Fibroblast of lung (primary cell): ENCODE measurements at regions not wholly inside any gene's neighbourhood (a gene's known extent, or its start where the extent isn't known, plus 50 kb on each side); places are given as distances from the start of the nearest gene placed in this dataset.

Experiments
- DNase-seq, 2 donors: peaks; one replicate each; pipeline versions ENCODE4 v3.0.0 to v3.0.0-alpha.2; 2010; ENCODE audit warnings: low read depth in 2 of 2
- H2AFZ ChIP-seq: 2 replicates; pipeline ENCODE4 v1.5.1; 2012; ENCODE audit warnings: low read length, control low read depth, inconsistent platforms
- H3K27ac ChIP-seq: 2 replicates; pipeline ENCODE4 v1.5.1; 2011; ENCODE audit warnings: low read length, control low read depth; ENCODE audit not compliant: insufficient read depth
- H3K27me3 ChIP-seq: 2 replicates; pipeline ENCODE4 v1.5.1; 2011; ENCODE audit warnings: mild to moderate bottlenecking, low read length; ENCODE audit not compliant: control insufficient read depth, insufficient read depth
- H3K36me3 ChIP-seq: 2 replicates; pipeline ENCODE4 v1.5.1; 2011; ENCODE audit warnings: low read length; ENCODE audit not compliant: control insufficient read depth, insufficient read depth
- H3K4me1 ChIP-seq: 2 replicates; pipeline ENCODE4 v1.5.1; 2011; ENCODE audit warnings: low read length; ENCODE audit not compliant: control insufficient read depth, insufficient read depth; ENCODE audit errors: extremely low read depth
- H3K4me2 ChIP-seq: 2 replicates; pipeline ENCODE4 v1.5.1; 2011; ENCODE audit warnings: low read length, control low read depth; ENCODE audit not compliant: insufficient read depth; ENCODE audit errors: extremely low read depth
- H3K4me3 ChIP-seq, 4 experiments: fragments of 200-600 bp in 1 of 4; sonication (generic) in 1 of 4; replicated peaks in 1 of 4; 2 replicates each; pipeline ENCODE4 v1.5.1; 2011 to 2016; ENCODE audit warnings: low read length in 4 of 4, low read depth in 3 of 4, mild to moderate bottlenecking in 3 of 4, control low read depth in 2 of 4, inconsistent platforms in 1 of 4, mixed read lengths in 1 of 4; ENCODE audit not compliant: insufficient read depth in 1 of 4; ENCODE audit errors: control extremely low read depth in 1 of 4
- H3K79me2 ChIP-seq: 2 replicates; pipeline ENCODE4 v1.5.1; 2012; ENCODE audit warnings: mild to moderate bottlenecking, low read length, inconsistent platforms; ENCODE audit not compliant: control insufficient read depth, insufficient read depth
- H3K9ac ChIP-seq: 2 replicates; pipeline ENCODE4 v1.5.1; 2011; ENCODE audit warnings: mild to moderate bottlenecking, low read length, control low read depth; ENCODE audit not compliant: insufficient read depth
- H3K9me3 ChIP-seq: 2 replicates; pipeline ENCODE4 v1.5.1; 2012; ENCODE audit warnings: low read depth, low read length; ENCODE audit not compliant: control insufficient read depth, insufficient read depth
- H4K20me1 ChIP-seq: 2 replicates; pipeline ENCODE4 v1.5.1; 2011; ENCODE audit warnings: low read length; ENCODE audit not compliant: control insufficient read depth, insufficient read depth; ENCODE audit errors: extremely low read depth
- CTCF ChIP-seq, 2 donors: IDR thresholded peaks in 1 of 2; conservative IDR thresholded peaks in 1 of 2; 1 replicate in 1 of 2; 2 replicates in 1 of 2; pipeline ENCODE4 v1.5.1; 2011 to 2012; ENCODE audit warnings: low read length in 2 of 2, control low read depth in 1 of 2, inconsistent platforms in 1 of 2, low read depth in 1 of 2, mild to moderate bottlenecking in 1 of 2
- EZH2 ChIP-seq: IDR thresholded peaks from 2 replicates; pipeline ENCODE4 v1.5.1; 2012; ENCODE audit warnings: low read length, control low read depth, mild to moderate bottlenecking; ENCODE audit errors: missing control alignments

DNA sequence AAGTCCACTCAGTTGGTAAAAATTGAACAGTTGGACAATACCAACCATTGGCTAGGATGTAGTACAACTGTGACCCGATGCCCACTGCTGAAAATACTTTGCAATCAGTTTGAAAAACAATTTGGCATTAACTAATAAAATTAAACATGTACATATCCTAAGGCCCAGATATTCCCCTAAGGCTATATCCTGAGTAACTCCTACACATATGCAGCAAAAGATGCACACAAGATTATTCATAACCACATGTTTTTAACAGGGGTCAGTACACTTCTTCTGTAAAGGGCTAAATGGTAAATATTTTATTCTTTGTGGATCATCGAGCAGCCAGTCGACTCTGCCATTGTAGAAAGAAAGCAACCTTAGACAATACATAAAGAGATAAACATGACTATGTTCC, 116.3 kb downstream of the MEX3B start:
- H3K36me3 ChIP-seq = no peaks in the 10 kb centered on the region
- no peak for DNase-seq
- H3K4me3 ChIP-seq = no peak overlapping the region
- H3K4me2 ChIP-seq = no peak overlapping the region
- no peaks in the 10 kb centered on the region for H3K79me2 ChIP-seq
- H3K4me1 ChIP-seq = no peaks in the 10 kb centered on the region
- H4K20me1 ChIP-seq = no peaks in the 10 kb centered on the region
- TF ChIP-seq EZH2 (no peak), CTCF (conservative IDR thresholded peaks at IDR 0.05 in 1 of 2, IDR thresholded peaks at IDR 0.05 in 1 of 2; ENCODE audit: low read depth in 1 of 2, low read length in 2 of 2) (no peak)
- H3K9ac ChIP-seq = no peak overlapping the region
- H2AFZ ChIP-seq = no peak overlapping the region
- H3K9me3 ChIP-seq = no peaks in the 10 kb centered on the region
- H3K27ac ChIP-seq = no peak overlapping the region
- no peaks in the 10 kb centered on the region for H3K27me3 ChIP-seq

GRCh38 chr15:81926981-81927380, 118.8 kb downstream of the MEX3B start:
- no peaks in the 10 kb centered on the region for H3K36me3 ChIP-seq
- H3K27ac ChIP-seq = no peak overlapping the region
- H3K9me3 ChIP-seq = no peaks in the 10 kb centered on the region
- H3K27me3 ChIP-seq = no peaks in the 10 kb centered on the region
- no peaks in the 10 kb centered on the region for H3K79me2 ChIP-seq
- H2AFZ ChIP-seq = no peak overlapping the region
- DNase-seq = no peak
- H3K4me1 ChIP-seq = no peaks in the 10 kb centered on the region
- no peak overlapping the region for H3K9ac ChIP-seq
- H3K4me2 ChIP-seq = no peak overlapping the region
- H4K20me1 ChIP-seq = no peaks in the 10 kb centered on the region
- TF ChIP-seq EZH2 (no peak), CTCF (conservative IDR thresholded peaks at IDR 0.05 in 1 of 2, IDR thresholded peaks at IDR 0.05 in 1 of 2; ENCODE audit: low read depth in 1 of 2, low read length in 2 of 2) (no peak)
- no peak overlapping the region for H3K4me3 ChIP-seq

DNA sequence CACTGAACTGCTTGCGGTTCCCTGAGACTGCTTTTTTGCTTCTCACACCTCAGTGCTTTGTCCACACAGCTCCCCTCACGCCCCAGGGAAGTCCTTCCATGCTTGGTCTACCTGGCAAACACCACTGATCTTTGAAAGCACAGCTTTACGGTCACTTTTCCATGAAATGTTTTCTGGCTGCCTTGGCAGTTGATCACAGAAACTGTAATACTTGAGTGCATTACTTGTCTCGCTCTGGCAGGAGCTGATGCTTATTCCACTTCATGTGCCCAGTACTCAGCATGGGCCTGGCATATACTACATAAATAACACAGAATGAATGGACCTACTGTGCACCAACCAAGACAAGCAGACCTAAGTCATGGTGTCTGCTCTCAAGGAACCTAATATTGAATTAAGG, 121.1 kb downstream of the MEX3B start:
- Histone ChIP-seq H3K4me1 (no peaks in the 10 kb centered on the region), H3K27ac (no peak overlapping the region), H4K20me1 (no peaks in the 10 kb centered on the region), H2AFZ (no peak overlapping the region), H3K36me3 (no peaks in the 10 kb centered on the region), H3K79me2 (no peaks in the 10 kb centered on the region), H3K4me2 (no peak overlapping the region), H3K27me3 (no peaks in the 10 kb centered on the region), H3K9me3 (no peaks in the 10 kb centered on the region), H3K9ac (no peak overlapping the region), H3K4me3 (no peak overlapping the region)
- no peak for DNase-seq
- TF ChIP-seq EZH2 (no peak), CTCF (conservative IDR thresholded peaks at IDR 0.05 in 1 of 2, IDR thresholded peaks at IDR 0.05 in 1 of 2; ENCODE audit: low read depth in 1 of 2, low read length in 2 of 2) (no peak)
